GM18861 (cell line): ENCODE measurements at regions not wholly inside any gene's neighbourhood (a gene's known extent, or its start where the extent isn't known, plus 50 kb on each side); places are given as distances from the start of the nearest gene placed in this dataset.
"Not testable (repeated sequence)": the region's sequence is repeated elsewhere in the genome, so short reads cannot be mapped to it uniquely, and the experiment has no call there.

Experiments
- ATAC-seq: cut with Tn5 transposase; IDR thresholded peaks from one replicate; pipeline ENCODE4 v1.9.1; 2021; ENCODE audit not compliant: unreplicated experiment

DNA sequence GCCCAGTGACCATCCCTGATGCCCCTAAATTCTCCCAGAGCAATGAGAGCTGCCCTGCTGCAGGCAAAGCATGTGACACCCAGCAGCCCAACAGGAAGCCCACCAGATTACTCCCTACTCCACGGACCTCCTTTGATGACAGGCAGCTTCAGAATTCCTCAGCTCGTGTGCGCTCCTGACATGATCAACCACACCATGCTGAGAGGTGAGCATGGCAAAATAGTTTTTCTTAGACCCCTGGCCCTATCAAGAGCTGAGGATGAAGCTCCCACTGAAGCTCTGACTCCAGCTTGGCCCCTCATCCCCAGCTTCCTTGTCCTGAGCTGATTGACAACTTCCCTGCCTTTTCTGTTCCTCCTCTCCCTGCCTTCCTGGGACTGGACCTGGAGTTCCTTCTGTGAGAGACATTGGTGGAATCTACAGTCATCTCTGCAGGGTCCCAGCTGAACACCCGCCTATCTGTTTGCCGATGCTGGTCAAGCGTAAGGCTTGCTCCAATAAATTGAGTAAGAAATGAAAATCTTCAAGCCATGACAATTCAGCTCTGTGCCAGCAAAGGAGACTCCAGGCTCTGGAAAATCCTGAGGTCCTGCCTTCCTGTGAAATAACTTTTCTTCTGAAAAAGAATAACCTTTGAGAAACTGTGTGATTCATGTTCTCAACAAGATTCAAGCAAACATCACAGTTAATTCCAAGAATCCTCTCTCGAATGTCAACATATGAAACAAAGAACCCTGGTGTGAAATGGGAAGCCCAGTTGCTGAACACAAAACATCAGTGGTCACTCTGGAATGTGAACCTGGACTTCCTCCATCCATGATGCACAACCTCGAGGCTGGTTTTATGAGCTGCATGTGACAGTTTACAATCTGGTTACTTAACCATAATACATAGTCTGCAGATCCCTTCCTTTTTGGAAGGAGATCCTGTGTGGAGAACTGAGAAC, 201.1 kb downstream of the SPP2 start:
- ATAC-seq, result no peak

DNA sequence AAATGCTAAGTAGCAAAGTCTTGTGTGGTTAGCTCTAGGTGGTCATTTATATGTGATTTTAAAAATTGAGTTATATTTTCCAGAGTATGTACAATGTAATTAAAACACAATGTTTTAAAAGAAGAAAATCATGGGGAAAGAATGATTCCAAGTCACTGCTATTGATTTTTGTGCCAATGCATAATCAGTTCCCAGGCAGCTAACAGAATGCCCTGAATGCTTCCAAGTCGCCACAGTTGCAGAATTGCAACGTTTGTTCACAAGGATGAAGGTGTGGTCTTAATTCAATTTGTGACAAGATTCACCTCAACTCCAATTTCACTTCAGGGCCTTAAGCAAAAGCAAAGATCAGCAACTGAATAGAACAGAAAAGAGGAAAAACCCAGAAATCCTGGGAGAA, 200.4 kb downstream of the SPP2 start:
- ATAC-seq, result no peak

DNA sequence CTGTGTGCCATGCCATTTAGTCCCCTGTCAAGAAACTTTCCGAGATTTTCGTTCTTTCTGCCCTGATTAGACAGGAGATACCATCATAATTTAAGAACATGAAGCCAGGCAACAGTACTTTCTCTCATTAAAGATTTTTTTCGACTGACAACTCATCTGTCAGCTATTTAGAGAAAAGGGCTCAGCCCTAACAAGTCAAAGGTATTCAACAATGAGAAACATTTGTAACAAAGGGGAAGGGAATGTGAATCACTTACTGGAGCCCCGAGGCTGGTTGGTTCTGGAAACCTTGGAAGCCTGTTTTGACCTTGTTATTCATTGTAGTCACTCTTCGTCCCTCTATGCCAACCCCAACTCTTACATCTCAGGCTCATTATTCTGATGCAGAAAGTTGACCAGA, 199.4 kb downstream of the SPP2 start:
- no peak for ATAC-seq

DNA sequence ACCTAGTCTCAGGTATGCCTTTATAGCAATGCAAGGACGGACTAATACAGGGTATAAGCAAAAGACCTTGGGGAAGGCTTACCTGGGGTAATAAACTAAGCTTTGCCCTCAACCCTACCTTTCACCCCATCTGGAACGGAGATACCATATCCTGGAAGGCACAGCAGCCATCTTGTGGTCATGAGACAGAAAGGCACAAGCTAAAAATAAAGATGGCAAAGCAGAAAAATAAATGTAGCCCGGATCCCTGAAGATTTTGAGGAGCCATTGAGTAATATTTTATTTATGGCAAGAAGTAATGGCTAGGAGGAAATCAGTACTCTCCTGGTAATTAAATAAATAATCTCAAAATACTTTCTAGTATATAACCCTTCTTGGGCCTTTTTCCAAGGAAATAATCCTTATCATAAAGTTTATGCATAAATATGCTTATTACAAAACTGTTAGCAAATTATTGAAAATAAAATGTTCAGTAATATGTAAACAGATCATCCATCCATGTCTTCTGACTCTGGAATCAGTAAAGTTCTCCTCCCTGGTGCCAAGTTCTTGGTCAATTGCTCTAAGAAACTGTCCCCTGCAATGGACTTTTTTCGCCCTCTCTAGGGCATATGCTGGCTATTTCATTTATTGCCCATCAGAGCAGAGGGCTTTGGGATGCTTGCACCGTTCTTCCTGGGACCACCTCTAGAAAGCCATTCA, 198.7 kb downstream of the SPP2 start:
- ATAC-seq, result no peak

DNA sequence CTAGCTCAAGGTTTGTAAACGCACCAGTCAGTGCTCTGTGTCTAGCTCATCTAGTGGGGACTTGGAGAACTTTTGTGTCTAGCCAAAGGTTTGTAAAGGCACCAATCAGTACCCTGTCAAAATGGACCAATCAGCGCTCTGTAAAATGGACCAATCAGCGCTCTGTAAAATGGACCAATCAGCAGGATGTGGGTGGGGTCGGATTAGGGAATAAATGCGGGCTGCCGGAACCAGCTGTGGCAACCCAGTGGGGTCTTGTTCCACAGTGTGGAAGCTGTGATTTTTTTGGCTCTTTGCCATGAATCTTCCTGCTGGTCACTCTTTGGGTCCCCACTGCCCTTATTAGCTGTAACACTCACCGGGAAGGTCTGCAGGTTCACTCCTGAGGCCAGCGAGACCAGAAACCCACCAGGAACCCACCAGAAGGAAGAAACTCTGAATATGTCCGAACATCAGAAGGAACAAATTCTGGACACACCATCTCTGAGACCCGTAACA, 197.8 kb downstream of the SPP2 start:
- not testable (repeated sequence) for ATAC-seq

DNA sequence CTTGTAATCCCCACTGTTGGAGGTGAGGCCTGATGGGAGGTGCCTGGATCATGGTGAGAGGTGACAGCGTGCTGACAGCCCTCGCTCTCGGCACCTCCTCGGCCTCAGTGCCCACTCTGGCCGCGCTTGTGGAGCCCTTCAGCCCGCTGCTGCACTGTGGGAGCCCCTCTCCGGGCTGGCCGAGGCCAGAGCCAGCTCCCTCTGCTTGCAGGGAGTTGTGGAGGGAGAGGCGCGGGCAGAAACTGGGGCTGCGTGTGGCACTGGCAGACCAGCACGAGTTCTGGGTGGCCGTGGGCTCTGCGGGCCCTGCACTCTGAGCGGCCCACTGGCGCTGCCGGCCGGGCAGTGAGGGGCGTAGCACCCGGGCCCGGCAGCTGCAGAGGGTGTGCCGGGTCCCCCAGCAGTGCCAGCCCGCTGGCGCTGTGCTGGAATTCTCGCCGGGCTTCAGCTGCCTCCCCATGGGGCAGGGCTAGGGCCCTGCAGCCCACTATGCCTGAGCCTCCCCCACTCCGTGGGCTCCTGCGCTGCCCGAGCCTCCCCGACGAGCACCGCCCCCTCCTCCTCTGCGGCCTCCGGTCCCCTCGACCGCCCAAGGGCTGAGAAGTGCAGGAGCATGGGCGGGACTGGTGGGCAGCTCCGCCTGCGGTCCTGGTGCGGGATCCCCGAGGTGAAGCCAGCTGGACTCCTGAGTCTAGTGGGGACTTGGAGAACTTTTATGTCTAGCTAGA, 197.1 kb downstream of the SPP2 start:
- ATAC-seq, result no peak

DNA sequence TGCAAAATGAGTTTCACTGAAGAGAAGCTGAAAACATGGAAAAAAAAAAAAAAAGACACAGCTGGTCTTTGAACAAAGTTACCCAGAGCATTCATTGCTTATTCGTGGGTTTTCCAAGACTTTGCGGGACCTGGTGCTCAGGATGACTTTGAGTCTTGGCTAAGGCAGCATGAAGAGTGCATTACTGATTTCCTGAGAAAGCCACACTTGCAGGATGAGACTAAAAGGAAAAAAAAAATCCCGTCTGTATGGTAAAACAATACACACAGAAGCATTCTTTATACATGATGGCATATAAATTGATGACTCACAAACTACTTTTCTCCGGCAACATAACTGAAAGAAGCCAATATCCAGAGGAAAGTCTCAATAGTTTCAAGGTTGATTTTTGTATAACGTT, 195.4 kb downstream of the SPP2 start:
- ATAC-seq, result no peak

DNA sequence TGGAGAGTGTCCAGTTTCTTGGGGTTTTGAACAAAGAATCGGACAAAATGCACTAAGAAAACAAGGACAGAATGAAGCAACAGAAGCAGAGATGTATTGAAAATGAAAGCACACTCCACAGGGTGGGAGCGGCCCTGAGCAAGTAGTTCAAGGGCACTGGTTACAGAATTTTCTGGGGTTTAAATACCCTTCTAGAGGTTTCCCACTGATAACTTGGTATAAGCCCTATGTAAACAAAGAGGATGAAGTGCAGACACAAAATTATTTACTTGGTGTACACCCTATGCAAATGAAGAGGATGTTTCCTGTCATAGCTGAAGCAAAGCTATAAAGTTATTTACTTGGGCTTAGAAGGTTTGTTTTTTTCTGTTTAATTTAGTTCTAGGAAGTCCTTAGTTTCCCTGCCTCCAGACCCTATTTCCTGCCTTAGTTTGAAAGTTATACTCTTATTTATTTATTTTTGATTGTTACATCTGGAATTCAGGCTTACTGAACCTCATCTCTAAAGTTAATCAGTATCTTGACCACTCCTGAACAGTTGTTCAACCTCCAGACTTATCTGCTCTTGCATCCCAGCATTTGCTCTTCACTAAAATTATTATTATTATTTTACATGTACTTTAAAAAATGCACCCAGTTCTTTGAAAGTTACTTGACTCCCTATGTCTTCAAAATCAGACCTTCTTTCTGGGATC, 193.5 kb downstream of the SPP2 start:
- no peak for ATAC-seq

DNA sequence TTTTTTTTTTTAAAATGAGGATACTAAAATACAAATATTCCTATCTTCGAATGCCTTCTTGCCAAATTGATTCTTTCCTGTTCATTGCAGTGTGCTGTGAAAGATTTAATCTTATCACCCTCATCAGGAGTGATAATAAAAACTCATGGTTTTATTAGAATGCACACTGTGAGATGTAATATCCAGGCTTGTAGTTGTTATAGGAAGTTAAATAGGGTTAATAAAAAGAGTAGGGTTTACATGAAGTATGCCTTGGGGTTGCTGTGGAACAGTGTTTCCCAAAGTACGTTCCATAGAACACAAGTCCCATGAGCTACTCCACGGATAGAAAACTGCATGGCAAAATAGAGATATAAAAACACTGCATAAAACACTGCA, 191.9 kb downstream of the SPP2 start:
- no peak for ATAC-seq

DNA sequence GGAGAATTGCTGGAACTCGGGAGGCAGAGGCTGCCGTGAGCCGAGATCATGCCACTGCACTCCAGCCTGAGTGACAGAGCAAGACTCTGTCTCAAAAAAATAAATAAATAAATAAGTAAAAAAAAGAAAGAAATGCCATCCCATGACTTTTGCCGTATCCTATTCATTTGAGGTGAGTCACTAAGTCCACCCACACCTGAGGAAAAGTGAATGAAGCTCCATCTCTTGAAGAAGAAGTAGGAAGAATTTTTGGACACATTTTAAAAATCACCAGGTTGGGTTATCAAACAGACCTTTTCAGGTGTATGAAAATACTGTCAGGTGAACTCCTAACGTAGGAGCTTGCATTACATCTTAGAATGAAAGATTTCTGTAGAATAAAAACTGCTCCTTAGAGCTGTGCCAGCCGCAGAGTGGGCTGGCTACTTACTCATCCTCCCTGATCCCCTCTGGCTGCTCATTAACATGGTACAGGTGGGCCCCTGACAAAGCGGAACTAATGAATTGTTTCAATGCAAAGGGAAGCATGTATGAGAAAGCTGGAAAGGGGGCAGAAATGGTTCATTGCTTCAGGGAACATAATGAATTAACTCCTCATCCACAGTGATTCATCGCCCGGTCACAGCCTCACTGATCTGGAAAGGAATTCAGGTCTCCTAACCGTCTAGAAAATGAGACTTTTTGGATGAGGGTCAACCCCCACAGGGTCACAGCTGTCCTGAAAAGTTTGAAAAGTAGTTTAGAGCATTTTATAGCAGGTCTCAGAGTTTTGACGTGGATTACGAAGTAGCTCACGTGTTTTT, 191.4 kb downstream of the SPP2 start:
- ATAC-seq, result no peak

DNA sequence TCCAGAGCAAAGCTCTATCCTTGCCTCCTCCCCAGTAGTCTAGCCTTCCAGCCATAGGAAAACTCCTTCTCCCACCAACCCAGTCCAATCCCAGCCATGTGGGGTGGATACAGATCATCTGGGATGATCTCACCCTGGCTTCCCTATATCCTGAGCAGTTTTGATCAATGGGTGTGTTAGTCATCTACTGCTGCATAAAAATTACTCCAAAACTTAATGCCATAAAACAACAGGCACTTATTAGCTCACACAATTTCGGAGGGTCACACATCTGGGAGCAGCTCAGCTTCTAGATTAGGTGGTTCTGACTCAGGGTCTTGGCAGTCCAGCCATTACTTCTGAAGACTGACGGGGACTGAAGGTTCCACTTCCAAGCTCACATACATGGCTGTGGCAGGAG, 190.4 kb downstream of the SPP2 start:
- no peak for ATAC-seq

DNA sequence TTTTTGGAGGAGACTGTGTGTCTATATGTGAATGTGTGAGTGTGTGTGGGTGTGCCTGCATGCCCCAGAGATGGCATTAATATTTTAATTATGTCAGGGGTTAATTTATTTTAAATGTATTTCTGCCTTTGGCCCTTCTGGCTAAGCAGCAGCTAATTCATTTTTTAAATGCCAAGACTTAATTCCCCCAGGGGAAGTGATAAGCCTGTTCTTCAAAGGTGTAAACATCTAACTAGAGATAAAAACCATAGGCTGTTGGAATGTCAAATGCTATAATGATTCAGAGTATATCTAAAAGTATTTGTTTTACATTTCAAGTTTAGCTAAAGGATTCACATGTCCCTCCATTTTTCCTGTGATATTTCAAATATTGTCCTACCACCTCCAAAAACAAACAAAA, 184.7 kb downstream of the SPP2 start:
- no peak for ATAC-seq

DNA sequence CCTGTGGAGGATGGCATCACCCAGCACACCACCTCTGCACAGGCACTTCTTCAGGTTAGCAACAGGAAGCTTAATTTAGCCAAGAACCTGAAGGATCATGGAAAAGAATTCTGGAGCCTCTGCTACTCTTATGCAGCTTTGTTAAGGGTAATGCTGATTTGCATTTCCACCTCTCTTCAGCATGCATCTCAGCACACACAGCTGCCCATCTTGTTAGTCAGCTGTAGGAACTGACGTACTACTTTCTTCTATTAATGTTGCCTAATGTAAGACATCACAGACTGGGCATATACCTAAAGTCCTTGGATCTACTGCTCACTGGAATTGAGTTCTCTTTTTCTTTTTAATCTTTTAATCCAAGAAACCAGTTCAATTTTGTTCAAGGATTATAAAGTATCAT, 181.0 kb downstream of the SPP2 start:
- ATAC-seq, result no peak

DNA sequence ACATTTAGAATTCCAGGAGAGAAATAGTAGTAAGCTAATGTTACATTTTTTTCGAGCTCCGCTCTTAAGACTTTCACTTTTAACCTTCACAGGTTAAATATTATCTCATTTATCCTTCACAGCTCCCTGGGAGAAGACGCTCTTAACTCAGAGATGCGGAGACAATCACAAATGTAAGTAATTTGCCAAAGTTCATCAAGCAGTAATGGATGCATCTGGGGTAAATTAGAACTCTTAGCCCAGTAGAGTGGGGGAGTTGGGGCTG, 168.5 kb downstream of the SPP2 start:
- ATAC-seq, result no peak

DNA sequence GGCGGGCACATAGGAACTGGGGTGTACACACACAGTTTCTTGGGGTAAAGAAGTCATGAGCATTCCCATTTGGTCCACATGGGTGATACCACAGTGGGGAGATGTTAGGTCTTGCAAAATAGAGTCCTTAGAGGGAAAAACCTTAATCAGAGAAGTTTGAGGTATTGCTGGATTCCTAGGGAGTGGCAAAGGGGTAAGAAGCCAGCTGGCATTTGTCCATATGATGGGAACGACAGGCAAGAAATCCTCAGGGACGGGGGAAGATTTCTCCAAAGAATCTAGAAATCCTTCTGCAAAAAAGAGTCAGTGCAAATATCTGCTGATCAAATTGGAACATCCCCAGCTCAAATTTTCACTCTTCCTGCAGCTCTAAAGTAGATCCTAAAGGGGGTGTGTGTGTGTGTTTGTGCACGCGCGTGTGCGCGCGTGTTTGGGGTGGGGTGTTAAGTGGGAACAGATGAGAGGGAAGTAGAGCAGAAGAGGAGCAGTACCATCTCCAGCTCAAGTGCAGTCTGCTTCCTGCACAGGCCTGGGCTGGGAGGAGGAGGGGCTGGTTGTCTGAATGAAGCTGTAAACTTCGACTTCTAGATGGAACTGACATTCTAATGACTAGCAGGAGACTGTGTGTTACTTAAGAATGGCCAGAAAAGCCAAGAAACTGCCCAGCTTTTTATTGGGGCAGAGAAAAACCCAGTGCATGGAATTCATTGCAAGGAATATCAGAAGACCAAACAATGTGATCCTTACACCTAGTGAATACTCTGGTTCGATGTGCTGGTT, 168.0 kb downstream of the SPP2 start:
- ATAC-seq, result no peak

DNA sequence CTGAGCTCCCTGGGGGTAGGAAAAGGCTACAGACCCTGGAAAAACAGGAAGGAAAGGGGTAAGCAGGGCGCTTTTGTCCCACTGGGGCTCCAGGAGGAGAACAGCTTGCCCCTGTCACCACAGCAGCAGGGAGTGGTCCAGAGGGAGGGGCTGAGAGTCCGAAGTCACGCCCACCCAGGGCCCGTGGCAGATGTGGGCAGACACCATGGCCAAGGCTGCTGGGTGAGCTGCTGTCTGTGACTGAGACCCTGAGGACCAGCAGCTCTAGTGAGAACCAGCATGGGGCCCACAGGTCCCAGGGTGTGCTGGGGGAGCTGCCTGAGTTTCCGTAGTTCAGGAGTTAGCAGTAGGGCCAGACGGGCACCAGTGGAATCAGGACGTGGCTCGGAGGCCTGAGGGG, 162.0 kb downstream of the SPP2 start:
- no peak for ATAC-seq

DNA sequence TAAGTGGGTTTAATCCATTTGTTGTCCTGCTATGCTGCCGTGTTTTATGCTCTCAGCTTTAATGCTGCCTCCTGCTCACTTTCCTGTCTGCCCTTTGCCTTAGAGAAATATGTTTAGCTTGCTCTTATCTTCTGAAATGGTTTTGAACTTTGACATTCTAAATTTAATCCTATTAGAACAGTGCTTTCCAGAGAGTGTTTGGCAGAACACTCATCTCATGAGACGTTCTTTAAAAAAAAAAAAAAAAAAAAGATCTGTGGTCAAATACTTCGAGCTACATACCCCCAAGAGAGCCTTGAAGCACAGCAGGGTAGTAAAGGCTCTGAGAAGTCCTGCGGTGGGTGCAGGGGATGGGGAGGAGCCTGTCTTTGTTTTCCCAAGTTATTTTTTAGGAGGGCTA, 161.3 kb downstream of the SPP2 start:
- ATAC-seq, result no peak

DNA sequence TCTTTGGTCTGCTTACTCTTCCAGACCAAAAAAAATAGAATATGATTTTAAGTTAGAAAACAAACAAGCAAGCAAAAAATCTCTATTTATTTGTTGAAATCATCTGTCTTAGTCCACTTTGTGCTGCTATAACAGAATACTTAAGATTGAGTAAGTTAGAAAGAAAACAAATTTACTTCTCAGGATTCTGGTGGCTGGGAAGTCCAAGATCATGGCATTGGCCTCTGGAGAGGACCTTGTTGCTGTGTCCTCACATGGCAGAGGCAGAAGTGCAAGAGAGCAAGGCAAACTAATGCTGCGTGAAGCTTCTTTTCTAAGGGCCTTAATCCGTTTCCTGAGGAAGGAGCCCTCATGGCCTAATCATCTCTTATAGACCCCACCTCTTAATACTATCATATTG, 156.2 kb downstream of the SPP2 start:
- ATAC-seq, result no peak

DNA sequence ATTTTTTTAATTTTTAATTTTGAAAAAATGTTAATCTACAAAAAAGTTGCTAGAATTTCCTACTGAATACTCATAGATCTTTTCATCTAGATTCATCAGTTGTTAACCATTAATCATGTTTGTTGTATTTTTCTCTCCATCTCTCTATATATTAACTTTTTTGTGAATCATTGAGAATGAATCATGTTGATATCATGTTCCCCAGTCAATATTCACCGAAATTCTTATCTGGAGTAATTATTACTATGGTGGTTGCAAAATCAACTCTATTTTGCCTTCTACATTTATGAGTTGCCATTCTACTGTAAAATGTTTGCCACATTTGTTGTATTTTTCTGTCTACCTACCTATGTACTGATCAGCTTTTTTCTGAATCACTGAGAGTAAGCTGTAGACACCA, 154.0 kb downstream of the SPP2 start:
- no peak for ATAC-seq
